ENCODE measurements at regions not wholly inside any gene's neighbourhood (a gene's known extent, or its start where the extent isn't known, plus 50 kb on each side); places are given as distances from the start of the nearest gene placed in this dataset.

DNA sequence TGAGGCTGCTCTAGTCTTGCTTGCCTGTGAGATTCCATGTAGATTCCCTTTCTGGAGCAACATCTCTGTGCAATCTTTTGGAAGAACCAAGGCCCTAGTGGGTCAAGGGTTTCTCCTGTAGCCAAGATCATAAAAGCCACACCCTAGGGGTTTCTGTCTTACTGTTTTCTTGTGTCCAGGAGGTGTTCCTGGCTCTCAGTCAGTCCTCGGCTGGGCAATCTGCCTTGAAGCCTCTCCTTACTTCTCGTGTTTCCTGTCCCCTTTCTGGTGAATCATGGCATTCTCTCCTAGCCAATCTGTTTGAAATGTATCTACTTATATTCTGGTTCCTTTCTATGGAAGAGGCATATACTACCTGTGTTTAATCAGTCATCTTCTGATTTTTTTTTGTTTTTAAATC lies 484.8 kb upstream of the UBE2E3 start (continued):
- no peak for TF ChIP-seq ZBTB33 (IDR thresholded peaks at IDR 0.05; ENCODE audit: extremely low read depth, insufficient replicate concordance, low read length)

- Histone ChIP-seq H3K4me1 (ENCODE audit: control insufficient read depth in 1 of 2, insufficient read depth in 2 of 2, low read length in 2 of 2) (no peaks in the 10 kb centered on the region), H3K27ac (ENCODE audit: low read depth, low read length) (no peak overlapping the region), H3K4me2 (ENCODE audit: low read length) (no peak overlapping the region), H3K36me3 (ENCODE audit: control insufficient read depth in 1 of 2, insufficient read depth in 2 of 2, low read length in 2 of 2) (no peaks in the 10 kb centered on the region), H4K20me1 (ENCODE audit: insufficient read depth) (no peaks in the 10 kb centered on the region), H3K9me3 (ENCODE audit: control insufficient read depth in 1 of 2, insufficient read depth in 1 of 2, low read depth in 1 of 2, low read length in 2 of 2) (no peaks in the 10 kb centered on the region), H3K4me3 (replicated peaks in 1 of 2; ENCODE audit: low read depth in 1 of 2, low read length in 2 of 2) (no peak overlapping the region), H2AFZ (ENCODE audit: low read depth, low read length, poor library complexity, severe bottlenecking) (no peak overlapping the region), H3K9ac (ENCODE audit: low read length) (no peak overlapping the region), H3K9me2 (ENCODE audit: insufficient read depth) (no peaks in the 10 kb centered on the region), H3K79me2 (ENCODE audit: insufficient read depth, low read length) (no peaks in the 10 kb centered on the region), H3K27me3 (ENCODE audit: insufficient read depth, low read length) (no peaks in the 10 kb centered on the region)
- TF ChIP-seq POLR2AphosphoS5 (IDR thresholded peaks at IDR 0.05; ENCODE audit: low read depth, low read length) = no peak
- TF ChIP-seq SP1 (IDR thresholded peaks at IDR 0.05; ENCODE audit: low read depth) = no peak
- TF ChIP-seq, protein P1, sequence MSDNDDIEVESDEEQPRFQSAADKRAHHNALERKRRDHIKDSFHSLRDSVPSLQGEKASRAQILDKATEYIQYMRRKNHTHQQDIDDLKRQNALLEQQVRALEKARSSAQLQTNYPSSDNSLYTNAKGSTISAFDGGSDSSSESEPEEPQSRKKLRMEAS (IDR thresholded peaks at IDR 0.05) = no peak
- TF ChIP-seq CTCF (IDR thresholded peaks at IDR 0.05 in 2 of 3, conservative IDR thresholded peaks at IDR 0.05 in 1 of 3; ENCODE audit: borderline replicate concordance in 1 of 3, insufficient read depth in 1 of 3, low read depth in 2 of 3, low read length in 2 of 3) = no peak
- TF ChIP-seq ZNF274 (IDR thresholded peaks at IDR 0.05; ENCODE audit: low read depth, low read length) = no peak
- TF ChIP-seq EGR1 (IDR thresholded peaks at IDR 0.05; ENCODE audit: low read depth) = no peak
- TF ChIP-seq SRF (IDR thresholded peaks at IDR 0.05; ENCODE audit: low read depth) = no peak
- no peak for TF ChIP-seq ELF1 (IDR thresholded peaks at IDR 0.05; ENCODE audit: borderline replicate concordance, low read depth)
- no peak for TF ChIP-seq YY1 (IDR thresholded peaks at IDR 0.05; ENCODE audit: extremely low read depth, insufficient replicate concordance, low read depth, low read length)
- TF ChIP-seq RAD21 (IDR thresholded peaks at IDR 0.05; ENCODE audit: low read depth) = no peak
- TF ChIP-seq TCF7L2 (IDR thresholded peaks at IDR 0.05; ENCODE audit: borderline replicate concordance, extremely low read depth, insufficient read depth, insufficient read length) = no peak
- ATAC-seq (no peak), DNase-seq (ENCODE audit: low read depth, low spot score) (no peak)
- ChIA-PET POLR2A (no interaction called here), RAD21 (ENCODE audit: low non-redundant PET in 1 of 2, low total read pairs in 2 of 2, uncharacterized antibody in 2 of 2, unreplicated experiment in 2 of 2) (no interaction called here), CTCF (interaction anchor here (0.8 kb wide), 1 partner anchor 368 kb away, joined by 3 read pairs; no protein-coding TSS in a partner anchor)
- BruUV-seq (replicated peaks) = no TSS peak
- intact Hi-C loops (cut with micrococcal nuclease) = no loop called here
These were observed 486.1 kb upstream of the UBE2E3 start for GRCh38 chr2:180494286-180494685.
